ENCODE measurements at regions not wholly inside any gene's neighbourhood (a gene's known extent, or its start where the extent isn't known, plus 50 kb on each side); places are given as distances from the start of the nearest gene placed in this dataset.

DNA sequence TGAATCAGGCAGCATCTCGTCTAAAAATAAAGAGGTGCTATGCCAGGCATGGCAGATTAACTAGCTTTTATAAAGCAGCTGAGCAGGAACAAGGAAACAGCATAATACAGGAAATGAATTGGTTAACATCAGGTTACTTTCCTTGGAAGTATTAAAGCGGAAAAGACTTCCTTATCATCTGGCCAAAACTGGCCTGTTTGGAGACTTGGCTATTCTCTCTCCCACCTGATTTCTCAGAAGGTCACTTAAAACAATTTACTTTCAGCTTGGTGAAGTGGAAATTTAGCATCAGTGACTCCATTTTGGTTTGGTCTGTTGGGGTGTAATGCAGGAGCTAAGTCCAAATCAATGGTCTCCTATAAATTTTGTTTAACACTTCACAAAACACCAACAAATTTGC lies 191.6 kb downstream of the NUFIP1 start:
- TF ChIP-seq, protein P1, sequence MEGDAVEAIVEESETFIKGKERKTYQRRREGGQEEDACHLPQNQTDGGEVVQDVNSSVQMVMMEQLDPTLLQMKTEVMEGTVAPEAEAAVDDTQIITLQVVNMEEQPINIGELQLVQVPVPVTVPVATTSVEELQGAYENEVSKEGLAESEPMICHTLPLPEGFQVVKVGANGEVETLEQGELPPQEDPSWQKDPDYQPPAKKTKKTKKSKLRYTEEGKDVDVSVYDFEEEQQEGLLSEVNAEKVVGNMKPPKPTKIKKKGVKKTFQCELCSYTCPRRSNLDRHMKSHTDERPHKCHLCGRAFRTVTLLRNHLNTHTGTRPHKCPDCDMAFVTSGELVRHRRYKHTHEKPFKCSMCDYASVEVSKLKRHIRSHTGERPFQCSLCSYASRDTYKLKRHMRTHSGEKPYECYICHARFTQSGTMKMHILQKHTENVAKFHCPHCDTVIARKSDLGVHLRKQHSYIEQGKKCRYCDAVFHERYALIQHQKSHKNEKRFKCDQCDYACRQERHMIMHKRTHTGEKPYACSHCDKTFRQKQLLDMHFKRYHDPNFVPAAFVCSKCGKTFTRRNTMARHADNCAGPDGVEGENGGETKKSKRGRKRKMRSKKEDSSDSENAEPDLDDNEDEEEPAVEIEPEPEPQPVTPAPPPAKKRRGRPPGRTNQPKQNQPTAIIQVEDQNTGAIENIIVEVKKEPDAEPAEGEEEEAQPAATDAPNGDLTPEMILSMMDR (IDR thresholded peaks at IDR 0.05 in 8 of 11, conservative IDR thresholded peaks at IDR 0.05 in 3 of 11) = no peak
- TF ChIP-seq POLR2A (IDR thresholded peaks at IDR 0.05) (no peak), POLR2AphosphoS5 (IDR thresholded peaks at IDR 0.05) (no peak)

All from spleen (tissue), 7 donors.